ENCODE measurements at regions not wholly inside any gene's neighbourhood (a gene's known extent, or its start where the extent isn't known, plus 50 kb on each side); places are given as distances from the start of the nearest gene placed in this dataset.

DNA sequence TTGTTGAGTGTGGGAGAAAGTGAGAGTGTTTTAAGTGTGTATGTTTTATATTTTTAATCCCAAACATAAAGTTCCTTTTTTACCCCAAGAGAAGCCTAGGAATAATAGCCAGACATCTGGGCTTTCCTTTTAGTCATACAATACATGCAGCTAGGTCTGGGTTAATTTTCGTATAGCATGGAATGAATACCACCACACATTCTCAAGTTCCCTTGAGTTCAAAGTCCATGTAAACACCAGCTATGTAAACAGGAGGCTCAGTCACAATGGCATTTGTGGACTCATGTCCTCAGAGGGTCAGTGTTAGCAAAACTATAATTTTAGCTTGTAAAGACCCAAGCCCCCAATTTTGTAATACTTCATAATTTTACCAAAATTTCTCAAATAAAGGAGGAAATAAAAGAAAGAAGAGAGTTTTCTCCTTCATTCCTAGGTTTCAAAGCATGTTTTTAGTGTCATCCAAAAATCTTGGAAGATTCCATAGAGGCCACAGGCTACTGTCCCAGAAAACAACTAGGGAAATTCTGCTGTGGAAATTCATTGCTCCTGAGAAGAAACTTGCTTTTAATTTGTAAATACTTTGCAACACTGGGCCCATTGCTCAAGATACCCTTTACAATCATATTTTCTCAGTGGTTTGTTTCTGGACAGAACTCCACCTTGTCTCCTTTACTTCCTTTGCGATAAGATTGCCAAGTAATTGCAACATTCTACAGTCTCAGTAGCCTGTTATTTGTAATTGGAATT is 671.2 kb downstream of the COL12A1 start (continued):
- TF ChIP-seq, protein P1, sequence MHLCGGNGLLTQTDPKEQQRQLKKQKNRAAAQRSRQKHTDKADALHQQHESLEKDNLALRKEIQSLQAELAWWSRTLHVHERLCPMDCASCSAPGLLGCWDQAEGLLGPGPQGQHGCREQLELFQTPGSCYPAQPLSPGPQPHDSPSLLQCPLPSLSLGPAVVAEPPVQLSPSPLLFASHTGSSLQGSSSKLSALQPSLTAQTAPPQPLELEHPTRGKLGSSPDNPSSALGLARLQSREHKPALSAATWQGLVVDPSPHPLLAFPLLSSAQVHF (CRISPR knock-in tag; IDR thresholded peaks at IDR 0.05): no peak
- TF ChIP-seq, protein P2, sequence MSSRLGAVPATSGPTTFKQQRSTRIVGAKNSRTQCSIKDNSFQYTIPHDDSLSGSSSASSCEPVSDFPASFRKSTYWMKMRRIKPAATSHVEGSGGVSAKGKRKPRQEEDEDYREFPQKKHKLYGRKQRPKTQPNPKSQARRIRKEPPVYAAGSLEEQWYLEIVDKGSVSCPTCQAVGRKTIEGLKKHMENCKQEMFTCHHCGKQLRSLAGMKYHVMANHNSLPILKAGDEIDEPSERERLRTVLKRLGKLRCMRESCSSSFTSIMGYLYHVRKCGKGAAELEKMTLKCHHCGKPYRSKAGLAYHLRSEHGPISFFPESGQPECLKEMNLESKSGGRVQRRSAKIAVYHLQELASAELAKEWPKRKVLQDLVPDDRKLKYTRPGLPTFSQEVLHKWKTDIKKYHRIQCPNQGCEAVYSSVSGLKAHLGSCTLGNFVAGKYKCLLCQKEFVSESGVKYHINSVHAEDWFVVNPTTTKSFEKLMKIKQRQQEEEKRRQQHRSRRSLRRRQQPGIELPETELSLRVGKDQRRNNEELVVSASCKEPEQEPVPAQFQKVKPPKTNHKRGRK (CRISPR knock-in tag; IDR thresholded peaks at IDR 0.05): no peak
- TF ChIP-seq PAX8 (CRISPR knock-in tag; IDR thresholded peaks at IDR 0.05; ENCODE audit: borderline replicate concordance) (no peak), SSRP1 (CRISPR knock-in tag; IDR thresholded peaks at IDR 0.05) (no peak), ZNF547 (CRISPR knock-in tag; IDR thresholded peaks at IDR 0.05) (no peak), ZNF30 (CRISPR knock-in tag; IDR thresholded peaks at IDR 0.05) (no peak), MAF1 (CRISPR knock-in tag; IDR thresholded peaks at IDR 0.05; ENCODE audit: borderline replicate concordance) (no peak), POLR2AphosphoS2 (IDR thresholded peaks at IDR 0.05; ENCODE audit: low read depth, low read length) (no peak), NFE2L1 (CRISPR knock-in tag; IDR thresholded peaks at IDR 0.05; ENCODE audit: borderline replicate concordance) (no peak), CCAR2 (optimal IDR thresholded peaks at IDR 0.05; ENCODE audit: low read depth, low read length) (no peak), POLR2AphosphoS5 (IDR thresholded peaks at IDR 0.05; ENCODE audit: low read depth, low read length) (no peak), BORCS8-MEF2B (CRISPR knock-in tag; IDR thresholded peaks at IDR 0.05) (no peak), FOSL1 (CRISPR knock-in tag; IDR thresholded peaks at IDR 0.05; ENCODE audit: borderline replicate concordance) (no peak), ARNTL (CRISPR knock-in tag; IDR thresholded peaks at IDR 0.05) (no peak), ZNF24 (IDR thresholded peaks at IDR 0.05) (peak; percentile 80; the same call in 1 of the 2 replicates), EED (CRISPR knock-in tag; IDR thresholded peaks at IDR 0.05) (no peak), NFYB (CRISPR knock-in tag; IDR thresholded peaks at IDR 0.05) (no peak), ZNF383 (CRISPR knock-in tag; IDR thresholded peaks at IDR 0.05; ENCODE audit: borderline replicate concordance) (no peak), ZKSCAN5 (CRISPR knock-in tag; IDR thresholded peaks at IDR 0.05) (no peak), ZIK1 (CRISPR knock-in tag; IDR thresholded peaks at IDR 0.05; ENCODE audit: borderline replicate concordance, low read depth) (no peak), PITX1 (CRISPR knock-in tag; IDR thresholded peaks at IDR 0.05) (peak; percentile 73), SMARCE1 (IDR thresholded peaks at IDR 0.05; ENCODE audit: borderline replicate concordance) (peak; percentile 99)
- TF ChIP-seq, protein P3, sequence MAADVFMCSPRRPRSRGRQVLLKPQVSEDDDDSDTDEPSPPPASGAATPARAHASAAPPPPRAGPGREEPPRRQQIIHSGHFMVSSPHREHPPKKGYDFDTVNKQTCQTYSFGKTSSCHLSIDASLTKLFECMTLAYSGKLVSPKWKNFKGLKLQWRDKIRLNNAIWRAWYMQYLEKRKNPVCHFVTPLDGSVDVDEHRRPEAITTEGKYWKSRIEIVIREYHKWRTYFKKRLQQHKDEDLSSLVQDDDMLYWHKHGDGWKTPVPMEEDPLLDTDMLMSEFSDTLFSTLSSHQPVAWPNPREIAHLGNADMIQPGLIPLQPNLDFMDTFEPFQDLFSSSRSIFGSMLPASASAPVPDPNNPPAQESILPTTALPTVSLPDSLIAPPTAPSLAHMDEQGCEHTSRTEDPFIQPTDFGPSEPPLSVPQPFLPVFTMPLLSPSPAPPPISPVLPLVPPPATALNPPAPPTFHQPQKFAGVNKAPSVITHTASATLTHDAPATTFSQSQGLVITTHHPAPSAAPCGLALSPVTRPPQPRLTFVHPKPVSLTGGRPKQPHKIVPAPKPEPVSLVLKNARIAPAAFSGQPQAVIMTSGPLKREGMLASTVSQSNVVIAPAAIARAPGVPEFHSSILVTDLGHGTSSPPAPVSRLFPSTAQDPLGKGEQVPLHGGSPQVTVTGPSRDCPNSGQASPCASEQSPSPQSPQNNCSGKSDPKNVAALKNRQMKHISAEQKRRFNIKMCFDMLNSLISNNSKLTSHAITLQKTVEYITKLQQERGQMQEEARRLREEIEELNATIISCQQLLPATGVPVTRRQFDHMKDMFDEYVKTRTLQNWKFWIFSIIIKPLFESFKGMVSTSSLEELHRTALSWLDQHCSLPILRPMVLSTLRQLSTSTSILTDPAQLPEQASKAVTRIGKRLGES (CRISPR knock-in tag; IDR thresholded peaks at IDR 0.05; ENCODE audit: borderline replicate concordance): no peak
- TF ChIP-seq, protein P4, sequence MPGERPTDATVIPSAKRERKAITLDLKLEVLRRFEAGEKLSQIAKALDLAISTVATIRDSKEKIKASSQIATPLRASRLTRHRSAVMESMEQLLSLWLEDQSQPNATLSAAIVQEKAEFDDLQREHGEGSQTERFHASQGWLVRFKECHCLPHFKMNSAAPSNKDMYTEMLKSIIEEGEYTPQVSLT (CRISPR knock-in tag; IDR thresholded peaks at IDR 0.05; ENCODE audit: borderline replicate concordance, low read depth): no peak
- TF ChIP-seq, protein P5, sequence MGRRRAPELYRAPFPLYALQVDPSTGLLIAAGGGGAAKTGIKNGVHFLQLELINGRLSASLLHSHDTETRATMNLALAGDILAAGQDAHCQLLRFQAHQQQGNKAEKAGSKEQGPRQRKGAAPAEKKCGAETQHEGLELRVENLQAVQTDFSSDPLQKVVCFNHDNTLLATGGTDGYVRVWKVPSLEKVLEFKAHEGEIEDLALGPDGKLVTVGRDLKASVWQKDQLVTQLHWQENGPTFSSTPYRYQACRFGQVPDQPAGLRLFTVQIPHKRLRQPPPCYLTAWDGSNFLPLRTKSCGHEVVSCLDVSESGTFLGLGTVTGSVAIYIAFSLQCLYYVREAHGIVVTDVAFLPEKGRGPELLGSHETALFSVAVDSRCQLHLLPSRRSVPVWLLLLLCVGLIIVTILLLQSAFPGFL (CRISPR knock-in tag; IDR thresholded peaks at IDR 0.05): no peak

Data from HepG2 (cell line).